ENCODE measurements at regions not wholly inside any gene's neighbourhood (a gene's known extent, or its start where the extent isn't known, plus 50 kb on each side); places are given as distances from the start of the nearest gene placed in this dataset.
"Not testable (repeated sequence)": the region's sequence is repeated elsewhere in the genome, so short reads cannot be mapped to it uniquely, and the experiment has no call there.

DNA sequence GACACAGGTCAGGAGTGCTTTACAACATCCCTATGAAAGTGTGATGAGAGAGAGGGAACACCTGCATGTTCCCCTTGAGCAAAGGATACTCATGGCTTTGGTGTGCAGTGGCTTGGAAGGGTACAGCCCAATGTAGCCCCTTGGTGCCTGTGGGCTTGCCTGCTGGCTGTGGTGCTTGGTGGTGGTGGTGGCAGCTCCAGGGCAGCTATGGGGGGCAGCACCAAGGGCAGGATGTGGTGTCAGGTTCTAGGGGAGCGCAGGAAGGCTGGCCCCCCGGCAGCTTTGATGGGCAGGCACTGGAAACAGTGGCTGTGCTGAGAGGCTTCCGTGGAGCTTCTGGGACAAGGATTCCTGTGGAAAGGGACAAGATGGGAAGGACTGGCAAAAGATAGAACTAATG lies 464.0 kb upstream of the ZMIZ1 start:
- DNase-seq = no peak

DNA sequence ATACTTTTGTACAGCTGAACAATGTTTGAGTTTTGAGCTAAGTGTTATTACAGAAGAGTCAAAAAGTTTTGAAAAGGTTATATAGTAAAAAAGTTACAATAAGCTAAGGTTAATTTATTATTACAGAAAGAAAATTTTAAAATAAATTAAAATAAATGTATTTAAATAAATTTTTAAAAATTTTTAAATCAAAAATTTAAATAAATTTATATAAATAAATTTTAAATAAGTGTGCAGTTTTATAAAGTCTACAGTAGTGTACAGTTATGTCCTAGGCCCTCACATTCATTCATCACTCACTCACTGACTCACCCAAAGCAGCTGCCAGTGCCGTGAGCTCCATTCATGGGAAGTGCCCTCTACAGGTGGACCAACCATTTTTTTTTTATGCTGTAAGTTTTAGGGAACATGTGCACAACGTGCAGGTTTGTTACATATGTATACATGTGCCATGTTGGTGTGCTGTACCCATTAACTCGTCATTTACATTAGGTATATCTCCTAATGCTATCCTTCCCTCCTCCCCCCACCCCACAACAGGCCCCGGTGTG lies 462.9 kb upstream of the ZMIZ1 start:
- no peak for DNase-seq

DNA sequence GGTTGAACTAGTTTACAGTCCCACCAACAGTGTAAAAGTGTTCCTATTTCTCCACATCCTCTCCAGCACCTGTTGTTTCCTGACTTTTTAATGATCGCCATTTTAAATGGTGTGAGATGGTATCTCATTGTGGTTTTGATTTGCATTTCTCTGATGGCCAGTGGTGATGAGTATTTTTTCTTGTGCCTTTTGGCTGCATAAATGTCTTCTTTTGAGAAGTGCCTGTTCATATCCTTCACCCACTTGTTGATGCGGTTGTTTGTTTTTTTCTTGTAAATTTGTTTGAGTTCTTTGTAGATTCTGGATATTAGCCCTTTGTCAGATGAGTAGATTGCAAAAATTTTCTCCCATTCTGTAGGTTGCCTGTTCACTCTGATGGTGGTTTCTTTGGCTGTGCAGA lies 462.0 kb upstream of the ZMIZ1 start:
- not testable (repeated sequence) for DNase-seq

DNA sequence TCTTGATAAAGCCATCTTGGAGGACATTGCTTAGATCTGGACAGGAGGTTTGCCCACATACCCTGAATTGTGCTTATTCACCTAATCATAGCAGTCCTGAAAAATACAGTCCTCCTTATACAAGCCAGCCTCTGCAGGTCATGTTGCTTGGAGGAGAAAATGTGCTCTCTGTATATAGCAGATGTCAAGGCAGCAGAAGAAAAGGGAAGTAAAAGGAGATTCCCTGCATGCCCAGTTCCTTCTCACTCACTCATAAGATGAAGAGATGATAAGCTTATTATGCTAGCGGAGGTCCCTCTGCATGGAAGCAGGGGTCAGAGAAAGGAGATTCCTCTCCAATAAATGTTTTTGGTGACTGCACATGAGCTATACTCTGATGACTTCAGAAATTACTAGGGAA lies 458.8 kb upstream of the ZMIZ1 start:
- DNase-seq = no peak

DNA sequence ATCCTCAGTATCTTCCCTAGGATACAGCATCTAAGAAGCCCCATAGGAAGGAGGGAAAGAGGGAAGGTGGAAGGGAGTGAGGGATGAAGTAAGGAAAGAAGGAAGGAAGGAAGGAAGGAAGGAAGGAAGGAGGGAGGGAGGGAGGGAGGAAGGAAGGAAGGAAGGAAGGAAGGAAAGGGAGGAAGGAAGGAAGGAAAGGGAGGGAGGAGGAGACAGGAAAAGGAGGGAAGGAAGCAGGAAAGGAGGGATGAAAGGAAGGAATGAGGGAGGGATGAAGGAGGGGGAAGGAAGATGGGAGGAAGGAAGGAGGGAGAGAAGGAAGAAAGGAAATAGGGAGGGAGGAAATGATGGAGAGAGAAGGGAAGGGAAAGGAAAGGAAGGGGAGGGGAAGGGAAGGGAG lies 455.6 kb upstream of the ZMIZ1 start:
- DNase-seq = no peak

DNA sequence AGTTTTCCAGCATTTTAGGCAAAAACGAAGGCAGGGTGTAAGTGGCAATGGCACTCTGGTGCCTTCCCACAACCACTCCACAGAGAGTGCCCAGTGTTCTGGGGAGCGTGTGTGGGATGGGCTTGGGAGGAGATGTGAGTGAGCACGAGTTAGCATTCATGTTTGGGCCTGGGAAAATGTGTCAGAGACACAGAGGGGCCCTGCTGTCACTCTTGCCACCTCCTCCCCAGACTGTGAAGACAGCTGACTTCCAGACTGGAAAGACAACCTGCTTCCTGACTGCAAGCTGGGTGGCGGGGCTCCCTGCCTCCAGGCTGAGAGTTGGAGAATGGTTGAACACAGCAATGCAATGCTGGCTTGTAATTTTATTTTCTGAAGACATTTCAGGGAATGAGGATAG lies 454.5 kb upstream of the ZMIZ1 start:
- DNase-seq = no peak

DNA sequence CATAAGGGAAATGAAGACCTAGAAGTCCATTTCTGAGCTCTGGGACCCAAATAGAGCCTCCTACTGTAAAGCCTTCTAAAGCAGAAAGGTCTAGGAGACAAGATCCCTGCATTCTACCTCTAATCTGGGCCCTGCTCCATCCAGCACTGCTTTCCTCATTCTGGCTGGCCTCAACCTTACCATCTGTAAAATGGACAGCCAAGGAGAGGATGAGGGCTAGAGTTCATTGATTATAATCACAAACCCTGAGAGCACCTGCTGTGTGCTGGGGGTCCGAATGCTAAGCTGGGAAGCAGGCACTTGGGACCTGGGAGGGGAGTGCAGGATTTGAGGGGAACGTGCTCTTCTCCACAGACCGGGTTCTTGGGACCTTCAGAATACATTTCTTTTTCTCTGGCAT lies 454.0 kb upstream of the ZMIZ1 start:
- DNase-seq = no peak

DNA sequence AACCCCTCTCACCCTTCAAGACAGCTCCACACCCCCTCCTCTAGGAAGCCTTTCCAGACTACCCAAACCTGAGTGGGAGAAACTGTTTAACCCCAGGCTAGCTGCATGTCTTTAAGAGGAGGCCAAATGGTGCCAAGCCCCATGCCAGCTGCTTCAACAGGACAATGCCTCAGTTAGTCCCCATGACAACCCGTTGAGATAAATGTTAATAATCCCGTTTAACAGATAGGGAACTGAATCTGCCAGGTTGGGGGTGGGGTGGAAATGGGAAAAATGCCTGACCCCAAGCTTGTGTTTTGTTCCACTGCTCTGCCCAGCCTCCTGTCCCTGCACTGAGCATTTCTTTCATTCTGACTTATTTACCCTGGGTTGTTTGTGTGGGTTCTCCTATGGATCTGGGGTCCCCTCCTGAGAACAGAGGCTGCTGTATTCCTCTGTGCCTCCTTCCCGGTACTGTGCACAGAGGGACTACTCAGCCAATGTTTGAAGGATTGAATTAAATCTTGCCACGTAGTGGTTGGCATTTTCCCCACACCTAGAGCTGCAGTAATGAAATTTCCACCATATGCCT lies 452.6 kb upstream of the ZMIZ1 start:
- DNase-seq = no peak

DNA sequence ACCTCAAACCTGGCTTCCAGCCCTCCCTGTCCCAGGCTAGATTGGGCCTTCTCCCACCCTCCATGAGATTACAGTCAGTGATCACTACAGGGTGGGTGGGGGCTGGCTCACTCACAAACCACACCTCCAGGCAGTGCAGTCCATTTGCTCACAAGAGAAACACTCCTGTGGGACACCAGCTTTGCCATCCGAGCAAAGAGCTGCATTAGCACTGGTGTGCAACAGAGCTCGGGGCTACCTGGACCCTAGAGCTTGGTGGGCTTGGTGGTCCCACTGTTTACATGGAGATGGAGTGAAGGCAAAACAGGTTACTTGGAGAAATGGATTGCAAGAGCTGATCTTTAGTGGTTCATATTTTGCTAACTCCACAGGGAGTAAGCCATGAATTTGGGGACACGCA lies 451.7 kb upstream of the ZMIZ1 start:
- no peak for DNase-seq

DNA sequence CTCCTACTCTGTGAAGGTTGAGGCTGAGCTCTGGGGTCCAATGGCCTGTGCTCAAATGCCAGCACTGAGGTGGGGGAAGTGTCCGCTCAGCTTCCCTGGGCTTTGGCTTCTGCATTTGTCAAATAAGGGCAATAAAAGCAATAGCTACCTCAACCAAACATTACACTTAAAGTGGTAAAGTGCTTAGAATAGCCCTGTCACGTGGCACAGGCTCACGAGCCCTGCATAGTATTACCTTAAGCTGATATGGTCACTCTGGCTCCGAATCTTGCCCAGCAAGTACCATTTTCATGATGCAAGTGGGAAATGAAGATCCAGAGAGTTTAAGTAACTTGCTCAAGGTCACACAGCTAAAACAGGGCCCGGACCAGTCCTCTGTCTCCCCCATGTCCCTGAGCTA lies 451.1 kb upstream of the ZMIZ1 start:
- no peak for DNase-seq

DNA sequence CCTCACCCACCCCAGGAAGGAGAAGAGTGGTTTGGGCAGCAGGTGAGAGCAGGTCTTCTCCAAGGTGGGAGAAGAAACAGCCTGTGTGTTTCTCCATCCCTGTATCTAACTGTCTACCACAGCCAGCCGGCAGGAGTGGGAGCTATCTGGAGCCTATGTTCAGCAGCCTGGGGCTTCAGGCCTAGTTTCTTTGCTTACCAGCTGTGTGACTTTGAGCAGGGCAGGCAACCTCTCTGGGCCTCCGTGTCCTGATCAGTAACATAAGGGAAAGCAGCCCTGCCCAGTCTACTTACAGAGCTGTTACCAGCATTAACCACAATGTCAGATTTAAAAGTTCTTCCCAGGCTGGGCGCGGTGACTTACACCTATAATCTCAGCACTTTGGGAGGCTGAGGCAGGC lies 450.7 kb upstream of the ZMIZ1 start:
- no peak for DNase-seq

DNA sequence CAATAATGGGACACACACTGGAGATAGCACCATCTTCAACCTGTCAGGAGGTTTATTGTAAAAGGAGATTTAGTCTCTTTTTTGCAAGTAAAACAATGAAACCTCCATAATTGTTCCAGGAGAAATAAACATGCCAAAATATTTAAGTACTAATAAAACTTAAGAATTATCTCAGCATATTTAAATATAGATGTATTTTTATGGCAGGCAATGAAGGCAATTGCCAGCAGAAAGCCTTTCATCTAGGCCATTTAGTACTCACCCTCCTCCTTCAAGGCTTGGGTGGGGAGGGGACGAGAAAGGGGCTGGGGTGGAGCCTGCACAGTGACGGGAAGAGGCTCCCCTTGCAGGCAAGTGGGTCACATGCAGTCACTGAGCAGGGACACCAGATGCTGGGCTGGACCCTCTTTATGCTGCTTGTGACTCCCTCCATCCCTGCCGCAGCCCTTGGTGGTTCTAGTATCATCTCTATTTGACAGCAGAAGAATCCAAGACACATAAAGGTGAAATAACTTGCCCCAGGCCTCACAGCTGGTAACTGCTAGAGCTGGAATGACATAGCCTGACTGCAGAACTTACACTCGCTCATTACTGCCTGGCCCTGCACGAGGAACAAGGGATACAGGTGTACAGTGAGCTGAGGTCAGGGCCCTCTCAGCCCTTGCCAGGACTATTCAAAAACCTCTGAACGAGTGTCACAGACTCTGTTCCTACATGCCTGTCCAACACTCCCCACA lies 449.5 kb upstream of the ZMIZ1 start:
- DNase-seq = no peak

DNA sequence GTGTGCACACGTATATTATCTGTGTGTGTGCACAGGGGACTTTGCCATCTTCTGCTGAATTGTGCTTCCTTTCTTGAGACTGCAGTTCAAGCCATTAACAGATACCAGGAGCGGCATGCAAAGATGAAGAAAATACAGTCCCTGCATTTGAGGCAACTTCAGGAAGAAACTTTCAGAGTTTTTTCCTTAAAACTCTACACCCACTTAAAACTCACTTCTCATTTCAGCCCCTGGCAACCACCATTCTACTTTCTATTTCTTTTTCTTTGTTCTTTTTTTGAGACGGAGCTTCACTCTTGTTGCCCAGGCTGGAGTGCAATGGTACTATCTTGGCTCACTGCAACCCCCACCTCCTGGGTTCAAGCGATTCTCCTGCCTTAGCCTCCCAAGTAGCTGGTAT lies 448.9 kb upstream of the ZMIZ1 start:
- no peak for DNase-seq

DNA sequence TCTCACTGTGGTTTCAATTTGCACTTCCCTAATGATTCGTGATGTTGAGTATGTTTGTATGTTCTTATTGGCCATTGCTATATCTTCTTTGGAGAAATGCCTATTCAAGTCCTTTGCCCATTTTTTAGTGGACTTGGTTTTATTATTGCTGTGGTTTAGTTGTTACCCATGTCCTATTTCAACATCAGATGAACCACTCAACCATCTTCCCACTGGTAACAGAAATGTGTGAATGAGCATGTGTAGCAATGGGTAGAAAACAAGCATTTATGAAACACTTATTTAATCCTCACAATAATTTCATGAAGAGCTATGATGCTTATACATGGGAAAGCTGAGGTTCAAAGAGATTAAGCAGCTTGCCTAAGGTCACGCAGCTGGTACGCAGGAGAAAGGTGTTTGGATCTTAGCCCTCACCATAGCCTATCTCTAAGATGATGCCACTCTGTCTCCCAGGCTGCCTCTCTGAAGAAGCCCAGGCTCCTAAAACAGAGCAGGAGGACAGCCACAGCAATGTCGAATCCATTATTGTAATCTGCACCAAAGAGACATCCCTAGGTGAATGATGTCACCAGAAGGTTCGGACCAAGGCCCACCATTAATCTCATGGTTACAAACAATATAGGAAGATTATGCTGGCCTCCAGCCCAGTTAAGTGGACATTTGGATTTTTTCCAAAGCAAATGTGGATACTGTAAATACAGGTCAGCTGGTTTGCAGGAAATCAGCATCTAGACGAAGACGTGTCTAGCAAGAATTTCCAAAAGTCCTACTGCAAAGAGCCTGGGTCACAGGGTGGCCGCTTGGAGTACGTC lies 447.6 kb upstream of the ZMIZ1 start:
- no peak for DNase-seq

DNA sequence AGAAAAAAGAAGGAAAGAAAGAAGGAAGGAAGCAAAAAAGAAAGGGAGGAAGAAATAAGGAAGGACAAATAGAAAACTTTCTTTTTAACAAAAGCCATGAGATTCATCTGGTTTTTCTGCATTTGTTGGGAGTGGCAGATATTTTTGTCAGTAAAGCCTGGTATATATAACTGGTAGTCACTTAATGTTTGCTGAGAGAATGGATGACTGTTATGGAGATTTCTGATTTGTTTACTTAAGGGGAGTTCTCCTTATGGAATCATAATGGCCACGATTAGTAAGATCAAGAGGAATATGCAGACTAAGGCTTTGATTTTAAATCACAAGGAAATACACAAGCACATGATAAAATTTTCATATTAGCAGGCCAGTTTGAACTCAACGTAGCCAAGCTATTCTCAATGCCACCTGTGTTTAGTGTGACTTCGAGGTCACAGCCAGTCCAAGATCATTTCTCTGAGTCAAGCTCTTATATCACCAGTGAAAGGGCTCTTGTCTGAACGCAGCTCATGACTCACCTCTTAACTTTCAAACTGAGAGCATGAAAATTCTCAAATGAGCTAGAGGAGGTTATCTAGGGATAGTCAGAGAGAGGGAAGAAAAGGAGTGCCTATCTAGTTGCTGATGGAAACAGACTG lies 445.1 kb upstream of the ZMIZ1 start:
- DNase-seq = no peak

DNA sequence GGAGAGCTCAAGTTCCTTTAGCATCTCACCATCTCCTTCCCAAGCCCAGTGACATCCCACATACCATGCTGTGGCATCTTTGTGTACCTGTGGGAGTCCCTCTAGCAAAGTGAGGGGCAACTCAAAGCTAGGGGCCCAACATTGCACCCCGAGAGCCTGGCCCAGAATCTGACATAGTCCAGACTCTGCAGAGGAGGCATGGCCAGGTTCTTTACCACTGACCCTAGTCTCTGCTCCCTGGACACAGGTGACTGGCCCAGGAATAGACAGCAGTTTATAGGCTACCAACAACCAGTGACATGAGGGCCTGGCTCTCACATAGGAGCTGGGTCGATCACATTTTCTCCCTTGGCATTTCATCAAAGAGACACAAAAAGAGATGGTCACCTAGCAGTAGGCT lies 444.0 kb upstream of the ZMIZ1 start:
- no peak for DNase-seq

DNA sequence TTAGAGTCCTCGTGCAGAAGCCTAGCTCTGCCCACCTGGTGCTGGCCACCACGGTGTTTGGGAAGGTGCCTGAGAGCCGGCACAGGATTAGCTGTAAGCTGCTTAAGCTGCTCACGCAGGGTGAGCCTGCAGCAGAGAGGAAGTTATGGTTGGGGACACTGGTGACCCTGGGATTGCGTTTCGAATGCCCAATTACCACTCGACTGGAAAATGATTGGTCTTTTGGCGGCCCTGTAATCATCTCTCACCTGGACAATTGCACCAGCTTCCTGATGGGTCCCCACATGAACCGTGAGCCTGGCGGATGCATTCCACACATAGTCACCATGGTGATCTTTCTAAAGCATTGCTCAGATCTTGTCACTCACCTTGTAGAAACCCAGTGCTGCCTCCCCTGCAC lies 442.3 kb upstream of the ZMIZ1 start:
- DNase-seq = no peak

DNA sequence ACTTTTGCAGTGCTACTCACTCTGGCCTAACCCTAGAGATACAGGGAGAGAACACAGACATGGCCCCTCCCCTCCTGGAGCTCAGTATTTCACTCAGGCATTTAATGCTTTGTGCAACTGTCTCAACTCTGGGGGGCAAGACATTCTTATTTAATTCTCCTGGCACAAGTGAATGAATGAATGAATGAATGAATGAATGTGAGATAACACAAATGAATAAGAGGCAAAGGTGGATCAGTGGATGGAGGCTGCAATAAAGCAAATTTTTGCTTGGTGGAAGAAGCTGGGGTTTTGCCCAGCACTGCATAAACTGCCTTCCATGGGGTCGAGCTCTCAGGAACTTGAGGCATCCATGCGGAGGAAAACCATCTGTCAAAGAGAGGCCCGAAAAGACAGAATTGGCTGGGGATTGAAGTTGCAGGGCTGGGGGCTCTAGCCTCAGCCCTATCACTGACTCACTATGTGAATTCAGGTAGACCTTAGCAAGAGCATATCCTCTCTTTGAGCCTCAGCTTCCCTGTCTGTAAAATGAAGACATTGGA lies 441.4 kb upstream of the ZMIZ1 start:
- no peak for DNase-seq

DNA sequence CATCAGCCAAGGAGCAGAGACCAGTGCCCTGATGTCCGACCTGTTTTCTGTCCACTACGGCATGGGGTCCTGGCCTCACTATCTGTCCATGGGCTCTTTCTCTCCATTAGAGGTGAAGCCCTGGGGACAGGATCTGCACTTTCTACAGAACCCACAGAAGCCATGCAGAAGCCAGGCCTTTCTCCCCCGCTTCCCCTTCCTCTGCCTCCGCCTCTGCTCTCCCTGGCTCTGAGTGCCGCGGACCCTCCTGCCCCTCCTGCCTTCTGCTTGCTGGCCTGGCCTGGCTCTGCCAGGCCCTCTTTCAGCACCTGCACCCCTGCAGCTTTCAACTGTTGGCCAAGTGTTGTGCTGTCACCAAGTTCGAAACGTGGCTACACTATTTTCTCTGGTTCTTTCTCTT lies 439.8 kb upstream of the ZMIZ1 start:
- DNase-seq = no peak

DNA sequence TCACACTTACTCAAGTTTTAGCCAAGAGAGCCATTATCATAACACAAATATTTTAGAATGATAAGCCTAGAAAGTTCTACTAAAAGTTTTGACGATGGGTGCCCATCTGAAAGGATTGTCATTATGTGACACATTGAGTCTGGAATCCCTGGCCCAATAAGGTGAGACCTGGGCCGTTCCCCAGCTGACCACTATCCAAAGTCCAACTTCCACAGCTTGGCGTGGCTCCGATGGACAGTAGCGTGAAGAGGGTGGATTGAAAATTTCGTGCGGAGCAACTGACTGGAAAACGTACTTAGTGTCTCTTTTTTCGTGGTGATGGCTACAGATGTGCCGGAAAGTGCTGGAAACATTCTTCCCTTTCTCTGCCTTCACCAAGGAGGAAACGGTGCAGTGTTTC lies 439.0 kb upstream of the ZMIZ1 start:
- DNase-seq = no peak

DNA sequence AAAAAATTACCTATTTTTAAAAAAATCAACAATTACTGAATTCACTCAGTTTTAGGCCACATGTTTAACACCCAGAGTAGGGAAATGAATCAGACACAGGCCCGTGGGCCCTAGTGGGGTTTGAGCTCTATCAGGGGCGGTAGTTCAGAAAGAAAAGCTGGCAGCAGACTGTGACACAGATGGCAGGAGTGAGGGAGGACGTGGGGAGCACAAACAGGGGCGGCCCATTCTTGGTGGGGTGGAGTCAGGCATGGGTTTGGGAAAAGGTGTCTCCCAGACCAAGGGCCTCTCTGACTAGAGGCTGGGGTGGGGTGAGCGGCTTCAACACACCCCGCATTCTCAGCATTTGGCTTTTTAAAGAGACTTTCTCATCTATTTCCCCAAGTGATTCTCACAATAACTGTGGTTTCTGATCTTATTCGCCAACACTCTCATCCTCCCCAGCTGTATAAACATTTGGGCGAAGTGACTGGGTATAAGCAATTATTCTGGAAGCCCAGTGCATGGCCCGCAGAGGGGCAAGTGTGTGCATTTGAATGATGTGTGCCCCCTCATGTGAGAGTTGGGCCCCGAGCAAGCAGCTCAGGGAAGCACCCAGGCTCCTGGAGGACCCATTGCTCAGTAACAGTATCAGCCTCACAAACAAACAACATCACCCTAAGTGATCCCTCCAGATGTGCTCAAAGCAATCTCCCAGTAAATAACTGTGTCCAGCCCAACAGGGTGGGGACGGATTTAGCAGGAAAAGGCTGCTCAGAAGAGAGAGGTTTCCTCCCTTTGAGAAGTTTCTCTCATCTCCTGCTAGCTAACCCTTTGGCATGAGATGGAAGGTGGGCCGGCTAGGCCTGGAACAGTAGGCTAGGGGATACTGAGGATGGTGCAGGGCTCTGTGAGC lies 437.6 kb upstream of the ZMIZ1 start:
- no peak for DNase-seq

DNA sequence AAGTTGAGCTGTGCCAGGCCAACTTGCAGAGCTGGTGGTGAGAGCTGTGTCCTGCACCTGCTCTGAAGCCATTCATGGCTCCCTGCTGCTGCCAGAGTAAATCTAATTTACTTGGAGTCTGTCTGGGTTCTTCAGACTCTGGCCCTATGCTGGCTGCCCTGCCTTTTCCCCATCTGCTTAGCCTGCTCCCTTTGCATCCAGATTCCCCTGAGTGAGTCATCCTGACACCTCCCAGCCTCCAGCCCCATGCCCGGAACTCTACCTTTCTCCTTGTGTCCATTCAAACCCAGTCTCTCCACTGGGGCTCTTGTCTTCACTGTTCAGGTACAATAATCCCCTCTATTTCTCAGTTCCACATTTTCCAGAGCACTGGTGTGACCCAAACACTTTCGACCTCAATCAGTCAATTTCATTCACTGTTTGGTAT lies 434.4 kb upstream of the ZMIZ1 start:
- no peak for DNase-seq
